Astrocyte (in vitro differentiated cells and primary cell): ENCODE measurements at regions not wholly inside any gene's neighbourhood (a gene's known extent, or its start where the extent isn't known, plus 50 kb on each side); places are given as distances from the start of the nearest gene placed in this dataset.

Source experiments
- EZH2 ChIP-seq: IDR thresholded peaks from 2 replicates; pipeline ENCODE4 v1.6.1; 2012; ENCODE audit warnings: mild to moderate bottlenecking, low read length, inconsistent platforms; ENCODE audit not compliant: insufficient read depth
- TF ChIP-seq, protein P1 (sequence below): IDR thresholded peaks from 2 replicates; pipeline ENCODE4 v1.5.1; 2011; ENCODE audit warnings: low read depth, mild to moderate bottlenecking, inconsistent platforms, low read length, moderate library complexity; ENCODE audit not compliant: insufficient read depth

DNA sequence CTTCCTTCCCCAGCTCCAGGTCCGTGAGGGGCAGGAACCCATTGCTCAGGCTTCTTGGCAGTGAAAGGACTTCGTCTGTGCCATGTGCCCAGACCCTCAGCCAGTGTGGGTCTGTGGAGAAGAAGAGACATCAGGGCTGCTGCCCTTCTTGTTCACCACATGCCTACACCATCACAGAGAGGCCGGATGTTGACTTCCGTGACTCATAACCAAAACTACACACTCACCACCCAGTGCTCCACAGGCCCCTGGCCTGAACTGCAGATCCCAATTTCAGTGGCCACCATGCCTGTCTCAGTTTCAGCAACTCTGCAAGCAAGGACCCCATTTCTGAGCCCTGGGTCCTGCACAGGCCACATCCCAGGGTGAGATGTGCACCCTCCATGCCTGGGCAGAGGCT, 332.6 kb upstream of the SALL3 start:
- TF ChIP-seq, protein P1, sequence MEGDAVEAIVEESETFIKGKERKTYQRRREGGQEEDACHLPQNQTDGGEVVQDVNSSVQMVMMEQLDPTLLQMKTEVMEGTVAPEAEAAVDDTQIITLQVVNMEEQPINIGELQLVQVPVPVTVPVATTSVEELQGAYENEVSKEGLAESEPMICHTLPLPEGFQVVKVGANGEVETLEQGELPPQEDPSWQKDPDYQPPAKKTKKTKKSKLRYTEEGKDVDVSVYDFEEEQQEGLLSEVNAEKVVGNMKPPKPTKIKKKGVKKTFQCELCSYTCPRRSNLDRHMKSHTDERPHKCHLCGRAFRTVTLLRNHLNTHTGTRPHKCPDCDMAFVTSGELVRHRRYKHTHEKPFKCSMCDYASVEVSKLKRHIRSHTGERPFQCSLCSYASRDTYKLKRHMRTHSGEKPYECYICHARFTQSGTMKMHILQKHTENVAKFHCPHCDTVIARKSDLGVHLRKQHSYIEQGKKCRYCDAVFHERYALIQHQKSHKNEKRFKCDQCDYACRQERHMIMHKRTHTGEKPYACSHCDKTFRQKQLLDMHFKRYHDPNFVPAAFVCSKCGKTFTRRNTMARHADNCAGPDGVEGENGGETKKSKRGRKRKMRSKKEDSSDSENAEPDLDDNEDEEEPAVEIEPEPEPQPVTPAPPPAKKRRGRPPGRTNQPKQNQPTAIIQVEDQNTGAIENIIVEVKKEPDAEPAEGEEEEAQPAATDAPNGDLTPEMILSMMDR = no peak
- TF ChIP-seq EZH2 = no peak
